ENCODE measurements at regions not wholly inside any gene's neighbourhood (a gene's known extent, or its start where the extent isn't known, plus 50 kb on each side); places are given as distances from the start of the nearest gene placed in this dataset.

DNA sequence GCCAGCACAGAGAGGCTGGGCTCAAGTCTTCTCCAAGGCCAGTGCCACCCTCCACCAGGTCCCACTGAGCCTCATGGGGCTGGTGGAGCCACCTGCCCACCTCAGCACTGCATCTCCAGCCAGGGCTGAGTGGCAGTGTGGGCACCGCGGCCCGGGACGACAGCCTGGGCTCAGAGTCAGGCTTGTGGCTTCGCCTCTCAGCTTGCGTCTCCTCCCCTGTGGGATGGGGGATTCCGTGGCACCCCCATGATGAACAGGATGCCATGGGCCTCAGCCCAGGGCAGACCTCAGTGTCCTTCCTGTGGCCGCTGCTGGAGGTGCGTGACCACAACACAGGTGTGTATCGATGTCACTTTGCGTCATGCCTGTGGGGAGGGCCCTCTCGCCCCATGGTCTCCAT lies 136.4 kb upstream of the PPP1R26 start:
- peak; percentile 16 for DNase-seq
- Mint-ChIP-seq H3K4me1 (no peaks in the 10 kb centered on the region), H3K9me3 (no peaks in the 10 kb centered on the region), H3K36me3 (no peaks in the 10 kb centered on the region), H3K27me3 (peaks cover 15% of the 10 kb centered on the region), H3K4me3 (no peak overlapping the region), H3K27ac (no peak overlapping the region)
- CTCF ChIA-PET = interaction anchor here (1.0 to 1.5 kb wide), 2 partner anchors 15 to 256 kb away, joined by 4 to 5 read pairs; no protein-coding TSS in a partner anchor

DNA sequence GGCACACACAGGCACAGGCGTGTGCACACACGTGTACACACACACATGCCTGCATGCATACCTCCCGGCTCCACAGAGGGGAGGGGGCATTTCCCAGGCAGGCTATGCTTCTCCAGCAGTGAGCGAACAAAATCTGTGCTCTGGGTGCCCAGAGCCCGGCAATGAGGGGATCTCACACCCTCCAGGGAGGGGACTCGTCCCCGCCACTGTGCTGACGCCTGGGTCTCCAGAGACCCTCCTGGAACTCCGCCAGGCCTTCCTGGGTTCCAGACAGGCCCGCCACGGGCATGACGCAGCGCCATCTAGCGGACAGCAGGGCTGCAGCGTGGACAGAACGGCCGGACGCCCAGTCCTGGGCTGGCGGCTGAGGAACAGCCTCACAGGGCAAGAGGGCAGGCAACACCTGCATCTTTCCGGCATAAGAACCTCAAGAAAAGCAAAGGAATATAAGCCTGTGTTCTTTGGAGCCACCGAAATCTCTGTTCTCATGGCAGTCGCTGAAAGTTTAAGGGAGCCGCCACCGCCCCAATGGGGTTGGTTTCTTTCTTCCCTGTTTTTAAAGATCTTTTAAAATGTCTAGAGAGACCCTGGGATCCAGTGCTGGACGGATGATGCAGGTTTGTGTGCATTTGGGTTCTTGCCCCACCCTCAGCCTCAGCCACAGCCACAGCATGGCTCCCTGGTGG lies 135.6 kb upstream of the PPP1R26 start:
- peak; percentile 64 for DNase-seq
- Mint-ChIP-seq H3K27ac (no peak overlapping the region), H3K4me1 (no peaks in the 10 kb centered on the region), H3K4me3 (no peak overlapping the region), H3K36me3 (no peaks in the 10 kb centered on the region), H3K27me3 (peaks cover 15% of the 10 kb centered on the region), H3K9me3 (no peaks in the 10 kb centered on the region)
- CTCF ChIA-PET = no interaction called here

DNA sequence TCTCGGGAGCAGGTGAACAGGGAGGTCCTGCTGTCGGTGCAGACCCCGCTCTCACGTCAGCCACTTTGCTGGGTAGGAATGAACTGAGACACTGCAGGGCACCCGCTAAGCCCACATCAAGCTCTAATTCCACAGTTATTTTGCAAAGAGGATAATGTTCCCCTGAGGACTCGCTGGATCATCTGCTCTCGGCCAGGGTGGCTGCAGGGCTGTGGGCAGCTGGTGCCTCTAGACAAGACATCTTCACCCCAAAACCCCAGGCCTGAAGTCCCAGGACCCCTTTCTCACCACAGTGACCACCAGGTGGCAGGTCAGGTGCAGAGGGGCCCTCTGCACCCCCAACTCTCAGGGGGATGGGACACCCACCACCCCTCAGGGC lies 135.1 kb upstream of the PPP1R26 start:
- no peak for DNase-seq
- Mint-ChIP-seq H3K27me3 (peaks cover 13% of the 10 kb centered on the region), H3K4me3 (no peak overlapping the region), H3K27ac (no peak overlapping the region), H3K9me3 (no peaks in the 10 kb centered on the region), H3K36me3 (no peaks in the 10 kb centered on the region), H3K4me1 (no peaks in the 10 kb centered on the region)
- CTCF ChIA-PET = no interaction called here

DNA sequence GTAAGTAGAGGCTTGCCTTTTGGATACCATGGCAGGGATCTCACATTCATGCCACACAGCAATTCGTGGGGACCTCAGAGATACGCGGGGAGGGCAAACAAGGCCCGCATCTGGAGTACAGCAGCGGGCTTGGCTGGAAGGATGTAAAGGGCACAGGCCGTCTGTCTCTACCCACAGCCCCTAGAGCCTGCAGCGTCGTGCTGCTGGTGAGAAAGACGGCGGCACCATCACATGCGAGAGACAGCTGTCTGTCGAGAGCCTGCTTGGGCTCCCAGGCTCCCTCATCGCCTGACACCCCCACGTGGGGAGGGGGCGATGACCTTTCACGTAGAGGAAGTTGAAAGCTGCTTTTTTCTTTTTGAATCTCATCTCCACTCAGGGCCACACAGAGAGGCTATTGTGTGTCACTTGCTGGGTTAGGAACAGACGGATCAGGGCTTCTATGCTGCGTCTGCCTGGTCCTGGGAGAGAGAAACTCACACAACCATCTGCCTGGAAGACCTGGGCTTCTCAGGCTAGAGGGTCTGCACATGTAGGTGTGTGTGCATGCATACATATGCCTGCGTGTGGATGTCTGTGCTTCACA lies 134.6 kb upstream of the PPP1R26 start:
- H3K9me3 Mint-ChIP-seq = no peaks in the 10 kb centered on the region
- H3K4me1 Mint-ChIP-seq = no peaks in the 10 kb centered on the region
- H3K27ac Mint-ChIP-seq = no peak overlapping the region
- no peaks in the 10 kb centered on the region for H3K36me3 Mint-ChIP-seq
- peak; percentile 11 for DNase-seq
- H3K27me3 Mint-ChIP-seq = peaks cover 8% of the 10 kb centered on the region
- no peak overlapping the region for H3K4me3 Mint-ChIP-seq
- CTCF ChIA-PET = no interaction called here

DNA sequence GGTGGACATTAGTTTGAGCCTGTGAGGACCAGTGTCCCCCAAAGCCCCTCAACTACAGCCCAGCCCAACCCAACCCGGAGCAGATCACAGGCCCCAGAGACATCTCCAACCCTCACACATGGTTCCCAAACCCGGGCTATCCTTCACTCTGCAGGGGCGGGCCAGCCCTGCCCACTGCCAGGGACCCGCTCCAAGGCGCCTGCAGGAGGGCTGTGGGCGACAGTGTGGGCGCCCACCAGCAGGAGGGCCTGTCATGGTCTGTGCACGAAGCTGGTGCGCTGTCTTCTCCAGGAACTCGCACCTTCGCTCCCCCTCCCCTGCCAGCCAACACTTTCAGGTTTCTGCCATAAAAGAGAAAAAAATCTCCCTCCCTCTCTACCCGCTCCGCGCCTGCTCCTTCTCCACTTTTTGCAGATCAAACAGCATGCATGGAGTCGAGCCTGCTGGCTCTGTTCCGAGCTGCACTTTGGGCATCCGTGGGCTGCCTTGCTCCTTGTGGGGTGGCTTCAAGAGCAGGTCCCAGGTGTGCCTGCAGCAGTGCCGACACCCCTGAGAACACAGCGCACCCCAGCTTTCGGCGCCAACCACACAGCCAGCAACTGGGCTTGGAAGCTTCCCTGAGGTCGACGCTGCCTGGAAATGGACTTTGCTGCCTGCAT lies 133.7 kb upstream of the PPP1R26 start:
- CTCF ChIA-PET = interaction anchor here (0.5 kb wide), 1 partner anchor 367 kb away, joined by 3 read pairs; no protein-coding TSS in a partner anchor
- H3K4me1 Mint-ChIP-seq = no peaks in the 10 kb centered on the region
- H3K9me3 Mint-ChIP-seq = no peaks in the 10 kb centered on the region
- H3K27me3 Mint-ChIP-seq = peaks cover 6% of the 10 kb centered on the region
- no peak overlapping the region for H3K4me3 Mint-ChIP-seq
- no peak overlapping the region for H3K27ac Mint-ChIP-seq
- no peaks in the 10 kb centered on the region for H3K36me3 Mint-ChIP-seq
- DNase-seq = peak; percentile 11

DNA sequence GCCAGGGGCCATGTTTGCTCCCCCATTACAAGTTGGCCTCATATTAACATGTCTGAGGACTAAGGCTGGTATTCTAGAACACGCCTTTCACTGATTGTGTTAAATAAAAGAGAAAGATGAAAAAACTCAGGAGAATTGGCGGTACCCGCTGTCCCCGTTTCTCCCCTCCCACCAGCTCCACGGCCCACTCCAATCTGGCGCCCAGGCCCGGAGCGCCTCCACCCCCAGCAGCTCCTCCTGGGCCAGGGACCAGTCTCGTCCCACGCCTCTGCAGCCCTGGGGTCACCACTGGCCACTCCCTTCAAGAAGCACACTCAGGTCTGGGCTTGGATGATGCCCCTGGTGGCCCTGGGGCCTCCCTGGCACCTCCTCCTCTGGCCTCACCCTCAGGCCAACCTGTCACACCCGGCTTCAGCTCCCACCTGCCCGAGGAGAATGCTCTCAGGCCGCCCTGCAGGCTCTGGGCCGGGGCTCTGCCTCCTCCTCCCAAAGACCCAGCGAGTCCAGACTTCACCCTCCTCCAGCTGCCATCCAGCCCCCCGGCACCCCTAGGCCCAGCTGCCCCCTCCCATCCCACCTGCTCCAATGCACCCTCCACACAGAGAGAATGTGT lies 133.0 kb upstream of the PPP1R26 start:
- H3K36me3 Mint-ChIP-seq = no peaks in the 10 kb centered on the region
- DNase-seq = peak; percentile 13
- no peaks in the 10 kb centered on the region for H3K4me1 Mint-ChIP-seq
- no peaks in the 10 kb centered on the region for H3K9me3 Mint-ChIP-seq
- CTCF ChIA-PET = no interaction called here
- peaks cover 6% of the 10 kb centered on the region for H3K27me3 Mint-ChIP-seq
- no peak overlapping the region for H3K27ac Mint-ChIP-seq
- H3K4me3 Mint-ChIP-seq = no peak overlapping the region

DNA sequence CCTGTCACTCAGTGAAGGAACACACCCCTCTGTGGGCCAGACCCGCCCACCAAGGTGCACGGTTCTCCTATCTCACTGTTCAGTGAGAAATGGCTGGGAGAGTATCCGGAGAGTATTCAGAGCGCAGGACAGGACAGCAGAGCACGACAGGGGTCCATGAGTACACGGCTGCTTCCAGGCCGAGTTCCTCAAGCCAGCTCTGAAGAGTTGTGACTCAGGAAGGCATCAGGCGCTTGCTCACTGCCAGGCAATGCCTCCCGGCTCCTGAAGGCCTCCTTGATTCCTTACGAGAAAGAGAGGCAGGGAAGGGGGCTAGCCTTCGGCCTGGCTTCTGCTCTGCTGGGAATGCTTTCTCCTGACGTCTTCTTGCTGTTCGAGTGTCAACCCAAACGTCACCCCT lies 132.1 kb upstream of the PPP1R26 start:
- CTCF ChIA-PET = no interaction called here
- no peaks in the 10 kb centered on the region for H3K9me3 Mint-ChIP-seq
- DNase-seq = peak; percentile 8
- H3K4me3 Mint-ChIP-seq = no peak overlapping the region
- no peak overlapping the region for H3K27ac Mint-ChIP-seq
- H3K36me3 Mint-ChIP-seq = no peaks in the 10 kb centered on the region
- H3K4me1 Mint-ChIP-seq = no peaks in the 10 kb centered on the region
- H3K27me3 Mint-ChIP-seq = peaks cover under 1% of the 10 kb centered on the region

DNA sequence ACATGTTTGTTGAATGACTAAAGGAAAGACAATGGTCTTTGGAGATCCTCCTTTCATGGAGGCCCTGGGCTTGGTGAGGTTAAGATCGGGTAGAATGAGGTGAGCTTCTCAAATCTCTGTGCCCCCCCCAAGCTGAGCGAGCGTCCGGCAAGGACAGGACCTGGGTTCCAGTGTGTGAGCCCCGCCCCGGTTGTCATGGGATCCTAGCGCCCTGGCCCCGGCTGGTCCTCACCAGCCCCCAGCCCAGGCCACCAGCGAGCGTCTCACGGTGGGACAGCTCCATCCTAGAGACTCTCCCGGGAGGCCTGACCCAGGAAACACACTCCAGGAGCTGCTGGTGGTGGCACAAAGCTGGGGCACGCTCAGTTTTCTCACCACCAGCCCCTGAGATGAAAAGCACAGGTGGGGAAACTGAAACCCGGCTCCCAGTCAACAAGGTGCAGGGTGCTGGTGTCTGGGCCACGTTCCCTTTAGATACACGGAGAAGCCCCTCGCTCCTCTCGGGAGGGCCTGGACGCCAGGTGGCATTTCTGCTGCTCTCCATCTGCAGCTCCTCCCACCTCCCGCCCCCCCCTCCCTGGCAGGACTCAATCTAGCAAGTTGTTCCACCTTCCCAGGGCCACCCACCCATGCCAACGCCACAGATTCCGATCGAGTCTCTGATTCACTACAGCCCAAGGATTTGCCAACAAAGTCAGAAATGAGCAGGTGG lies 131.3 kb upstream of the PPP1R26 start:
- Mint-ChIP-seq H3K36me3 (no peaks in the 10 kb centered on the region), H3K27me3 (peaks cover under 1% of the 10 kb centered on the region), H3K4me3 (no peak overlapping the region), H3K9me3 (no peaks in the 10 kb centered on the region), H3K27ac (no peak overlapping the region), H3K4me1 (no peaks in the 10 kb centered on the region)
- CTCF ChIA-PET = no interaction called here
- DNase-seq = no peak

DNA sequence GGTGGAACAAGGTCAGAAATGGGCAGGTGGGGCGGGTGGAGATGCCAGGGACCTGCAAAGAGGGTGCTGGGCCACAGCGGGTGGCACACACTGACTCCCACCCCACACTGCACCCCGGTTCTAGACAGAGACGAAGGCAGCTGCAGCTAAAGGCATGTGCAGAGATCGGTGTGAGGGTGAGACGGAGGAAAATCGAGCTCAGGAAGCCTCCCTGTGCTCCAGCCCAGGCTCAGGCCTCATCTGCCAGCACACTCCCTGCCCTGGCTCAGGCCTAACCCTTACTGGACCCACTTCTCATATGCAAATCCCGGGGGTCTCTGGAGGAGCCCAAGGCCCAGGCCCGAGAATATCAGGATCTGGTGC lies 130.8 kb upstream of the PPP1R26 start:
- CTCF ChIA-PET = no interaction called here
- Mint-ChIP-seq H3K9me3 (no peaks in the 10 kb centered on the region), H3K4me1 (no peaks in the 10 kb centered on the region), H3K36me3 (no peaks in the 10 kb centered on the region), H3K27ac (no peak overlapping the region), H3K4me3 (no peak overlapping the region), H3K27me3 (peaks cover 4% of the 10 kb centered on the region)
- DNase-seq = no peak

DNA sequence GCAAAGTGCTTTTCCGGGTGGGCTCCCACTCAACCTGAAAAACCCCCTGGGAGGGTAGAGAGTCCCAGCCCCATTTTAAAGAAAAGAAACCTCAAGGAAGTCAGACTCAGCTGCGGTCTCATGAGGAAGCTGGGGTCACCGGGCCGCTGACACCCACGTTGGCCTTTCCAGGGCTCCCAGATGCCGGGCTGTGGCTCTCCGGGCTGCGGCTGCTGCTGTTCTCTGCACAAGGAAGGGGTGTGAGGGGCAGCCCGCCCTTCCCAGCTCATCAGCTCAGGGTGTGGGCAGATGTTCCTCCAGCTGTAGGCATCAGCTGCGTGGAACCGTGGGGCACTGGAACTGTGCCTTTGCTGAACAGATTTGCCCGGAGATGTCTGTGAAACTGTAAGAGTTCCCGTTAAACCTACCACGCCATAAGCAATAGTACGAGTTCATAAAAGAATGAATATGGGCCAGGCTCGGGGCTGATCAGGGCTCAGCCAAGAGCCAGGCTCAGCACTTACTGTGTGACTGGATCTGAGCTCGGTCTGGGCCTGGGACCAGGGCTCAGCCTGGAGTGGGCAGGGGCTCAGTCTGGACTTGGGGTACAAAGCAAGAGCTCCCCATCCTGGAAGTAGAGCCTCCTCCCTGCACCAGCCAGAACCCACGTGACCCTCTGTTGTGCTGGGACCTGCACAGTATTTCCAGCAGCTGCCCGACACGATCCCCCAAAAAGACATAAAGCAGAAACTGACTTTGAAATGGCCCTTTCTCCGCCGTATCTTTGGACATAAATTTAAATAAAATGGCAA lies 130.2 kb upstream of the PPP1R26 start:
- no peak for DNase-seq
- Mint-ChIP-seq H3K9me3 (no peaks in the 10 kb centered on the region), H3K36me3 (no peaks in the 10 kb centered on the region), H3K4me3 (no peak overlapping the region), H3K27me3 (peaks cover 4% of the 10 kb centered on the region), H3K4me1 (no peaks in the 10 kb centered on the region), H3K27ac (no peak overlapping the region)
- CTCF ChIA-PET = no interaction called here

DNA sequence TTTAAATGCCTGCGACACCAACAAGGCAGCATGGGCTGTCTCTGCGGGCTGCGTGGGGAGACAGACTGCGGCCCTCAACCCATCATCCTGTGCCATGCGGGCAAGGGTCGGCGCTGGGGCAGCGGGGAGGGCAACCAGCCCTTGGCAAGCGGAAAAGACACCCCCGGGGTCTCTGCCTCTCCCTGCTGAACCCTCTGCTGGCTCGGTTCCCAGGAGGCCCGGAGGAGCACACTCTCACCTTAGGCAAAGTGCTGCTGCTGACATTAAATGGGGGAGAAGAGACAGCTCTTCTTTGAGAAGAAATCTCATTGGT lies 129.6 kb upstream of the PPP1R26 start:
- Mint-ChIP-seq H3K4me1 (no peaks in the 10 kb centered on the region), H3K9me3 (no peaks in the 10 kb centered on the region), H3K4me3 (no peak overlapping the region), H3K27me3 (peaks cover 4% of the 10 kb centered on the region), H3K27ac (no peak overlapping the region), H3K36me3 (no peaks in the 10 kb centered on the region)
- CTCF ChIA-PET = no interaction called here
- DNase-seq = no peak

DNA sequence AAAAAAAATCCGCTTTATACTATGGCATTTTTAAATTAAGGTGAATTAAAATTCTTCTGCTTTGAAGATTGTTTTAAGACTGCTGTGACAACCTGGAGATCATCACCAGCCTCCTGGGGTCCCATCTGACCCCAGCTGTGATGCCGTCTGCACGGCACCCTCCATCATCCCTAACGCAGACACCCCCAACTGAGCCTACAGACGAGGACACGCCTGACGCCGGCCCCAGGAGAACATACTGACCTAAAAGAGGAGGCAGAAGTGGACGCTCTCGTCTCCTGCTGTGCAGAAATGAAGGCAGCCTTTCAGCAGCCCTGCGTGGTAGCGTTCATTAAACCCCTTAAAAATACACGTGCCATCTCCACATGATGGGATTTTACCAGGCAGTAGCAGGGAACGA lies 125.6 kb upstream of the PPP1R26 start:
- CTCF ChIA-PET = interaction anchor here (0.6 kb wide), 1 partner anchor 1156 kb away, joined by 3 read pairs; no protein-coding TSS in a partner anchor
- peaks cover under 1% of the 10 kb centered on the region for H3K4me1 Mint-ChIP-seq
- peaks cover 4% of the 10 kb centered on the region for H3K27me3 Mint-ChIP-seq
- DNase-seq = no peak
- H3K9me3 Mint-ChIP-seq = no peaks in the 10 kb centered on the region
- no peak overlapping the region for H3K4me3 Mint-ChIP-seq
- H3K27ac Mint-ChIP-seq = no peak overlapping the region
- H3K36me3 Mint-ChIP-seq = no peaks in the 10 kb centered on the region

DNA sequence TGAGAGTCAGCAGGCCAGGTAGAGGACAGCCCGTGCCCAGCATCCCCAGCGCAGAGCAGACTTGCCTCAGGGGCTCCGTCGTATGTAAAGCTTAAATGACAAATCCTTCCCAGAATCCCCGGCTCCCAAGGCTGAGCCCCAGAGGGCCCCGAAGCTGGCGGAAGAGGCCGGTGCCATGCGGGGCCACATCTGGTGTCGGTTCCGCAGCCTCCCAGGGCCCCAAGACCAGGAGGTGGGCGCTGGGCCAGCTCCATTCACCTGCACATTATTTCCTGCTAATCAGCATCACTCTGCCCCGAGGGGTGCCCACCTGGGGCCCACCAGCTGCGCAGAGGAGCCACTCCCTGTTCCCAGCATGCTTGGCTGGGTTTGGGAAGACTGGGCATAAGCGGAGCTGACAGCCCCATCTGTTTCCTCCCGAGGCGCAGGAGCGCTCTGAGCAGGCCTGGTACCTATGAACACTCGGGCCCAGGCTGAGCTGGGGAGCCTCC lies 124.0 kb upstream of the PPP1R26 start:
- Mint-ChIP-seq H3K36me3 (no peaks in the 10 kb centered on the region), H3K27me3 (peaks cover 4% of the 10 kb centered on the region), H3K4me3 (no peak overlapping the region), H3K4me1 (peaks cover 16% of the 10 kb centered on the region), H3K27ac (no peak overlapping the region), H3K9me3 (no peaks in the 10 kb centered on the region)
- CTCF ChIA-PET = no interaction called here
- no peak for DNase-seq

DNA sequence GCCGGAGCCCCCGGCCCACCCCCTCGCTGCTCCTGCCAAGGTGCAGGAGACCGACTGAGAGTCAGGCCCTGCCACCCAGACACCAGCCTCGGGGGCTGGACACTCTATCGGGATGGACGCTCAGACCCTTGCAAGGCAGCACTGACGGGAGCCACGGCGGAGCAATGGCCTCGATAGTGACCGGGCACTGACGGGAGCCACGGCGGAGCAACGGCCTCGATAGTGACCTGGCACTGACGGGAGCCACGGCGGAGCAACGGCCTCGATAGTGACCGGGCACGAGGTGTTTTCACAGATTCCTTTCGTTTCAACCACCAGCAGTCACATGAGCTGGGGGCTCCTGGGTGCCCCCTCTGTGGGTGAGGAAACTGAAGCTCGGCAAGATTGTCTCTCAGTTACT lies 123.6 kb upstream of the PPP1R26 start:
- no peak overlapping the region for H3K27ac Mint-ChIP-seq
- H3K9me3 Mint-ChIP-seq = no peaks in the 10 kb centered on the region
- H3K36me3 Mint-ChIP-seq = no peaks in the 10 kb centered on the region
- H3K4me3 Mint-ChIP-seq = no peak overlapping the region
- H3K27me3 Mint-ChIP-seq = peaks cover 4% of the 10 kb centered on the region
- CTCF ChIA-PET = no interaction called here
- peaks cover 20% of the 10 kb centered on the region for H3K4me1 Mint-ChIP-seq
- DNase-seq = no peak

All from activated naive CD4-positive, alpha-beta T cell treated with anti-CD3 and anti-CD28 coated beads, Interleukin-2, amount 10 ng/mL, durations not matched to agents 7 days and 5 days (primary cell).